Neural progenitor cell (in vitro differentiated cells): ENCODE measurements at regions not wholly inside any gene's neighbourhood (a gene's known extent, or its start where the extent isn't known, plus 50 kb on each side); places are given as distances from the start of the nearest gene placed in this dataset.

Experiments
- EZH2 ChIP-seq: fragments of 200-600 bp; sonication (generic); IDR thresholded peaks from 2 replicates; pipeline ENCODE4 v1.6.1; 2017; ENCODE audit warnings: antibody characterized with exemption, mild to moderate bottlenecking, moderate library complexity
- EZH2phosphoT487 ChIP-seq: fragments of 200-600 bp; sonication (generic); IDR thresholded peaks from 2 replicates; pipeline ENCODE4 v1.6.1; 2017; ENCODE audit warnings: antibody characterized with exemption
- TF ChIP-seq, protein P1 (sequence below): fragments of 200-600 bp; sonication (generic); IDR thresholded peaks from 2 replicates; pipeline ENCODE4 v1.5.1; 2017; ENCODE audit warnings: antibody characterized with exemption, mild to moderate bottlenecking

DNA sequence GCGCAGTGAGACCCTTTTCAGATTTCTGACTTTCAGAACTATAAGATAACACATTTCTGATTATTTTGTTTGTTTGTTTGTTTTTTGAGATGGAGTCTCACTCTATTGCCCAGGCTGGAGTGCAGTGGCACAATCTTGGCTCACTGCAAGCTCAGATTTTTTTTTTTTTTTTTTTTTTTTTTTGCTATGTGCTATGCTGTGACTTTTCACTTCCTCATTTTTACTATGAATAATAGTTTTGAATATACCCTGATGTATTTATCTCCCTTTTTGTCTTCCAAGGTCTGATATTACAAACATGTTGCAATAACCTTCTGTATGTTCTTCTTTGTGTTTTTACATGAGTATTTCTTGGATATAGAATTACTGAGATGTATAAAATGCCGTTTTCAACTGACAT, 658.7 kb upstream of the SEL1L start:
- TF ChIP-seq, protein P1, sequence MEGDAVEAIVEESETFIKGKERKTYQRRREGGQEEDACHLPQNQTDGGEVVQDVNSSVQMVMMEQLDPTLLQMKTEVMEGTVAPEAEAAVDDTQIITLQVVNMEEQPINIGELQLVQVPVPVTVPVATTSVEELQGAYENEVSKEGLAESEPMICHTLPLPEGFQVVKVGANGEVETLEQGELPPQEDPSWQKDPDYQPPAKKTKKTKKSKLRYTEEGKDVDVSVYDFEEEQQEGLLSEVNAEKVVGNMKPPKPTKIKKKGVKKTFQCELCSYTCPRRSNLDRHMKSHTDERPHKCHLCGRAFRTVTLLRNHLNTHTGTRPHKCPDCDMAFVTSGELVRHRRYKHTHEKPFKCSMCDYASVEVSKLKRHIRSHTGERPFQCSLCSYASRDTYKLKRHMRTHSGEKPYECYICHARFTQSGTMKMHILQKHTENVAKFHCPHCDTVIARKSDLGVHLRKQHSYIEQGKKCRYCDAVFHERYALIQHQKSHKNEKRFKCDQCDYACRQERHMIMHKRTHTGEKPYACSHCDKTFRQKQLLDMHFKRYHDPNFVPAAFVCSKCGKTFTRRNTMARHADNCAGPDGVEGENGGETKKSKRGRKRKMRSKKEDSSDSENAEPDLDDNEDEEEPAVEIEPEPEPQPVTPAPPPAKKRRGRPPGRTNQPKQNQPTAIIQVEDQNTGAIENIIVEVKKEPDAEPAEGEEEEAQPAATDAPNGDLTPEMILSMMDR: no peak
- TF ChIP-seq EZH2 (no peak), EZH2phosphoT487 (no peak)
